ENCODE measurements at regions not wholly inside any gene's neighbourhood (a gene's known extent, or its start where the extent isn't known, plus 50 kb on each side); places are given as distances from the start of the nearest gene placed in this dataset.
"Not testable (repeated sequence)": the region's sequence is repeated elsewhere in the genome, so short reads cannot be mapped to it uniquely, and the experiment has no call there.

DNA sequence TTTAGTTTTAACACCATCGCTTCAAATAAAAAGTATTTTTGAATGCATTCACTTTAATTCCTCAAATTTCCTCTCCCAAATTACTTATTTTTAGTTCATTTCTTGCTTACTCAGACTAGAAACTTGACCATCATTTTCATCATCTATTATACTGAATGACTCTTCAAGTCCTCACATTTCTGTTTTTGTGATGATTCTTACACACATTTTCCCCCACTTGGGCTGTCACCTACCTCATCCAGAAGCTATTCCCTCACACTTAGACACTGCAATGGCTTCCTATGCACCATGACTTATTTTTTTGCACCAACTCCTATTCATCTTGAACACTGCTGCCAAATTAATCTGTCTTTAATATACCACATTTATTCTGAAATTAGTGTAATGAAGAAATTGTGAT is 239.6 kb upstream of the DUSP10 start:
- DNase-seq, result no peak

DNA sequence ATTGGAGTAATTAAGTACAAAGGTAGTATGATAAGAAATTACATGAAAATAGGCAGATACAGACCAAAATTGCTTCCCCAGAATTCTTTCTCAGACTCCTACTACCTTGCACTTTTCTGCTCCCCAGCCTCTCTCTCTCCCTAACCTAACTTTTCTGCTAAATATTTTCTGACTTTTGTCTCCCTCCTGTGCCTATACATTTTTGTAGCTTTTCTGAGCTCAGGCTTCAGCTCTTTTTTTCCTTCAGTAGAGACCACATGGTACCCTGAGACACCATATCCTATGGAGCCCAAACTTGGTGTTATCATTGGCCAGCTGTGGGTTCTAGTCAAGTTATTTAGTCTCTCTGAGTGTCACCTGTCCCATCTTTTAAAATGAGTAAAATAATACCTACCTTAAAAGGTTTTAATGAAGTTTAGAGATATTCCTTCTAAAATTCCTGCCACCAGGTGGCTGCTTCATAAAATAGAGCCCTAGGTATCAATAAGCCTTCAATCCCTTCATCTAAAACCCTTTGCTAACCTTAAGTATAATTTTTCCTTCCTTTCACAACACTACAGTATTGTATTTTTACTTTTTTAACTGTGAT is 237.6 kb upstream of the DUSP10 start:
- DNase-seq, result no peak

DNA sequence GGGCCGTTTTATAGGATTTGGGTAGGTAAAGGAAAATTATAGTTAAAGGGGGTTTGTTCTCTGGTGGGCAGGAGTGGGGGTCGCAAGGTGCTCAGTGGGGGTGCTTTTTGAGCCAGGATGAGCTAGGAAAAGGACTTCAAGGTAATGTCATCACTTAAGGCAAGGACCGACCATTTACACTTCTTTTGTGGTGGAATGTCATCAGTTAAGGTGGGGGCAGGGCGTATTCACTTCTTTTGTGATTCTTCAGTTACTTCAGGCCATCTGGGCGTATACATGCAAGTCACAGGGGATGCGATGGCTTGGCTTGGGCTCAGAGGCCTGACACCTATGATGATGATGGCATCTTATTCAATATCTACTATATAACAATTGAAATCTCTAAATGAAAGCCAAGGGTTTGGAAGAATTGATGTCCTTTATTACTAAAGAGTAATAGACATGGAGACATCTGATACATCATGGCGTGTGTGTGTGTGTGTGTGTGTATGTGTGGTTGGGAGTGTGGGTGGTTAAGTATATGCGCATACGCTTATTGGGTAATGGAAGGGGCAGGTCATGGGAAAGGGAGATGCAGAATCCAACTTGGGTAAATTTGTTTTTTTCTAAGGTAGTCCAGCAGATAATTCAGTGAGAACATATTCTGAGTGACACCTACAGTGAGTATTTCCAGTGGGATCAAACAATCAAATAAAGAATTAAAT is 236.9 kb upstream of the DUSP10 start:
- not testable (repeated sequence) for DNase-seq

DNA sequence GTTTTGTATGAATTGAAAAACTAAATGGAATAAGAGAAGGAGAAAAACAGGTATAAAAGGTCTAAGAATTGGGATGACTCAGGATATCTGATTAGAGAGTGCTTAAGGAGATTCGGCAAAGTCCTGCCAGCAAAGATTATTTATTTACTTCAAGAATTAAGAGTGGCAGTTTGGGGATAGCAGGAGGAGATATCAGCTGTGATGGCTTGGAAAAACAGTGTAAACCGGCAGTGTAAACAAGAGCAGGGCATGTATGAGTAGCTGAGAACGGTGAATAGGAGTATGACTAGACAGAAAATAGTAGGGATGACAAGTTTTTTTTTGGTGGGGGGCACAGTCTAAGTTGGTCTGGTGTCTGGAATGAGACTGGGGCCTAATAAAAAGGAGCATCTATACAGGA is 231.9 kb upstream of the DUSP10 start:
- DNase-seq, result not testable (repeated sequence)

DNA sequence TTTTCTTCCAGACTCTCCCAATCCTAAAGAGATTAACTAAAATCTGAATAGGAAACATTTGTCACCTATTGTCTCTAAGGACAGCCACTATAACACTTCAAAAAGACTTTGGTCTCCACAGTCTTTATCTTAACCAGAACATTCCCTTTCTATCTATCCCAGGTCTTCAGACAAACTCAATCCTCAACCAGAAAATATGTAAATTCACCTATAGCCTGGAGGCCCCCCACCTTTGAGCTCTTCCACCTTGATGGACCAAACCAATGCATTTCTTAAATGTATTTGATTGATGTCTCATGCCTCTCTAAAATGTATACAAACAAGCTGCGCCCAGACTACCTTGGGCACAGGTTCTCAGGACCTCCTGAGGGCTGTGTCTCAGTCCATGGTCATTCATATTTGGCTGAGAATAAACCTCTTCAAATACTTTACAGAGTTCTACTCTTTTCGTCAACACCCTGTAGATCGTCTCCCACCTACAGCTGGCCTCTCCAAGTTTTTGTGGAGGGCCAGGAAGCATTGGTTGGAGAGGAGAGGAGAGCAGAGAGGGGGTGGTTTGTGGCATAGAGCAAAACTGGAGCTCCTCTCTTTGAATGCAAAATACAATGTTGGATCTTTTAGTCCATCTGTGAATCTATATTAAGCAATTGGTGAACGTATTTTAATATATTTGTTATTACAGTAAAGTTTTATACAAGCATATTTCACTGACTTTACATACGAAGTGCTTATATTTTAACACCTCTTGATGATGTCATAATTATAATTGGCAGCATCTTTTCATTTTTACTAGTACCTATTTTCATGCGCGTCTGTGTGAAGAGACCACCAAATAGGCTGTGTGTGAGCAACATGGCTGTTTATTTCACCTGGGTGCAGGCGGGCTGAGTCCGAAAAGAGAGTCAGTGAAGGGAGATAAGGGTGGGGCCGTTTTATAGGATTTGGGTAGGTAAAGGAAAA is 230.7 kb upstream of the DUSP10 start:
- DNase-seq, result no peak

DNA sequence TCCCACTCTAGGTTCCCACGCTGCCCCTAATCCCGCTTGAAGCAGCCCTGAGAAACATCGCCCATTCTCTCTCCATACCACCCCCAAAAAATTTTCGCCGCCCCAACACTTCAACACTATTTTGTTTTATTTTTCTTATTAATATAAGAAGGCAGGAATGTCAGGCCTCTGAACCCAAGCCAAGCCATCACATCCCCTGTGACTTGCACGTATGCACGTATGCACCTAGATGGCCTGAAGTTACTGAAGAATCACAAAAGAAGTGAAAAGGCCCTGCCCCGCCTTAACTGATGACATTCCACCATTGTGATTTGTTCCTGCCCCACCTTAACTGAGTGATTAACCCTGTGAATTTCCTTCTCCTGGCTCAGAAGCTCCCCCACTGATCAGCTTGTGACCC is 229.1 kb upstream of the DUSP10 start:
- not testable (repeated sequence) for DNase-seq

DNA sequence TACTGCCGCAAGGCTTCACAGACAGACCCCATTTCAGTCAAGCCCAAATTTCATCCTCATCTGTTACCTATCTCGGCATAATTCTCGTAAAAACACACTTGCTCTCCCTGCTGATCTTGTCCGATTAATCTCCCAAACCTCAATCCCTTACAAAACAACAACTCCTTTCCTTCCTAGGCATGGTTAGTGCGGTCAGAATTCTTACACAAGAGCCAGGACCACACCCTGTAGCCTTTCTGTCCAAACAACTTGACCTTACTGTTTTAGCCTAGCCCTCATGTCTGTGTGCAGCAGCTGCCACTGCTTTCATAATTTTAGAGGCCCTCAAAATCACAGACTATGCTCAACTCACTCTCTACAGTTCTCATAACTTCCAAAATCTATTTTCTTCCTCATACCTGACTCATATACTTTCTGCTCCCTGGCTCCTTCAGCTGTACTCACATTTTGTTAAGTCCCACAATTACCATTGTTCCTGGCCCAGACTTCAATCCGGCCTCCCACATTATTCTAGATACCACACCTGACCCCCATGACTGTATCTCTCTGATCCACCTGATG is 227.5 kb upstream of the DUSP10 start:
- not testable (repeated sequence) for DNase-seq

DNA sequence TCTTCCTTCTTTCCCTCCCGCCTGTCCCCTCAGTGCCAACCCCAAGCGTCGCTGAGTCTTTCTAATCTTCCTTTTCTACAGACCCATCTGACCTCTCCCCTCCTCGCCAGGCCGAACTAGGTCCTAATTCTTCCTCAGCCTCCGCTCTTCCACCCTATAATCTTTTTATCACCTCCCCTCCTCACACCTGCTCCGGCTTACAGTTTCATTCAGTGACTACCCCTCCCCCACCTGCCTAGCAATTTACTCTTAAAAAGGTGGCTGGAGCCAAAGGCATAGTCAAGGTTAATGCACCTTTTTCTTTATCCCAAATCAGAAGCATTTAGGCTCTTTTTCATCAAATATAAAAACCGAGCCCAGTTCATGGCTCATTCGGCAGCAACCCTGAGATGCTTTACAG is 225.6 kb upstream of the DUSP10 start:
- not testable (repeated sequence) for DNase-seq

DNA sequence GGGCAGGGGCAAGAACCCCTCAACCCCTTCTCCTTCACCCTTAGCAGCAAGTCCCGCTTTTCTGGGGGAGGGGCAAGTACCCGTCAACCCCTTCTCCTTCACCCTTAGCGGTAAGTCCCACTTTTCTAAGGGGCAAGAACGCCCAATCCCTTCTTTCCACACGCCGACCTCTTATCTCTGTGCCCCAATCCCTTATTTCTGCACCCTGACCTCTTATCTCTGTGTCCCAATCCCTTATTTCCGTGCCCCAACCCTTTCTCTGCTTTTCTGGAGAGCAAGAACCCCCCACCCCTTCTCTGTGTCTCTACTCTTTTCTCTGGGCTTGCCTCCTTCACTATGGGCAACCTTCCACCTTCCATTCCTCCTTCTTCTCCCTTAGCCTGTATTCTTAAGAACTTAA is 225.0 kb upstream of the DUSP10 start:
- not testable (repeated sequence) for DNase-seq

DNA sequence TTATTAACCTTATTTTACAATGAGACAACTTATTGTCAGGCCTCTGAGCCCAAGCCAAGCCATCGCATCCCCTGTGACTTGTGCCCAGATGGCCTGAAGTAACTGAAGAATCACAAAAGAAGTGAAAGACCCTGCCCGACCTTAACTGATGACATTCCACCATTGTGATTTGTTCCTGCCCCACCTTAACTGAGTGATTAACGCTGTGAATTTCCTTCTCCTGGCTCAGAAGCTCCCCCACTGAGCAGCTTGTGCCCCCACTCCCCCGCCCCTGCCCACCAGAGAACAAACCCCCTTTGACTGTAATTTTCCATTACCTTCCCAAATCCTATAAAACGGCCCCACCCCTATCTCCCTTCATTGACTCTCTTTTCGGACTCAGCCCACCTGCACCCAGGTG is 224.0 kb upstream of the DUSP10 start:
- not testable (repeated sequence) for DNase-seq

DNA sequence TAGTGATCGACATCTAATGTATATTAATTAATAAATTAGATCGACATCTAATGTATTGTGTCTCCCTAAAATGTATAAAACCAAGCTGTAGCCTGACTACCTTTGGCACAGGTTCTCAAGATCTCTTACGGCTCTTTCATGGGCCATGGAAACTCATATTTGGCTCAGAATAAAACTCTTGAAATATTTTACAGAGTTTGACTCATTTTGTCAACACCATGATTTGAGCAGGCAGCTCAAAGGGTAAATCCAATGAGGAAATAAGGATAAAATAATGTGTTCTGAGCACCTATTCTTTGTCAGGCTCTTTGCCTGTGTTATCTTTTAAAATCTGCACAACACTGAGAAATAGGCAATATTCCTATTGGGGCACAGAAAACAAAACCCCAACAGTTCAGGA is 223.4 kb upstream of the DUSP10 start:
- no peak for DNase-seq

DNA sequence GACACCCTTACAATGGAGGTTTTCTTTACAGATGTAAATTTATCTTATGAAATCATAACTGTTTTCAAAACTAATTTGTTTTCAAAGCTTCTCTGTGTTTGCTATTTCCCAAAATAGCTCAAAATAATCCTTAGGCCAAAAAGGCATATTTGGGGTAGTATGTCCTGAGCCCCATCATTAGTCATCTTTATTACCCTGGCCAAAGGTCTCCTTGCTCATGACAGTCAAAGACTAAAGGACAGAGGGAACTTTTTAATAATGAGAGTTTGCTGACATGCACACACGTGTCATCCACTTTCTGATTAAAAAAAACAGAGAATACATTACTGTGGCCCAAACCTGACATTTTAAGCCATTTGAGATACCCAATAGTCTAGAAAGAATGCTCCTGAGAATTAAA is 221.9 kb upstream of the DUSP10 start:
- DNase-seq, result no peak

DNA sequence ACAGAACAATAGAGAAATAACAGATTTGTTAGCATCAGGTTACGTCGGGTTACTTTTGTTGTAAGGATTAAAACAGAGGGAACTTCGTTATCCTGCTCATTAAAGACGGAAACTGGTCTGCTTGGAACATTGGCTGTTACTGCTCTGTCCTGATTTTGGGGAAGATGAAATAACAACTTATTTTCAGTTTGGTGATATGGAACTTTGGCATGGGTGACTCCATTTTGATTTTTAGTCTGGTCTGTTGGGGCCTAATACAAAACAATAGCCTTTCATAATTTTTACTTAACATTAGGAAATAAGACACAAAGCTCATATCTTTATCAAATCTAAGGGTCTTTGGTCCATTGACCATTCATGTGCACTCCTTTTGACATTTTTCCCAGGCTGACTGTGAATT is 220.5 kb upstream of the DUSP10 start:
- DNase-seq, result no peak

DNA sequence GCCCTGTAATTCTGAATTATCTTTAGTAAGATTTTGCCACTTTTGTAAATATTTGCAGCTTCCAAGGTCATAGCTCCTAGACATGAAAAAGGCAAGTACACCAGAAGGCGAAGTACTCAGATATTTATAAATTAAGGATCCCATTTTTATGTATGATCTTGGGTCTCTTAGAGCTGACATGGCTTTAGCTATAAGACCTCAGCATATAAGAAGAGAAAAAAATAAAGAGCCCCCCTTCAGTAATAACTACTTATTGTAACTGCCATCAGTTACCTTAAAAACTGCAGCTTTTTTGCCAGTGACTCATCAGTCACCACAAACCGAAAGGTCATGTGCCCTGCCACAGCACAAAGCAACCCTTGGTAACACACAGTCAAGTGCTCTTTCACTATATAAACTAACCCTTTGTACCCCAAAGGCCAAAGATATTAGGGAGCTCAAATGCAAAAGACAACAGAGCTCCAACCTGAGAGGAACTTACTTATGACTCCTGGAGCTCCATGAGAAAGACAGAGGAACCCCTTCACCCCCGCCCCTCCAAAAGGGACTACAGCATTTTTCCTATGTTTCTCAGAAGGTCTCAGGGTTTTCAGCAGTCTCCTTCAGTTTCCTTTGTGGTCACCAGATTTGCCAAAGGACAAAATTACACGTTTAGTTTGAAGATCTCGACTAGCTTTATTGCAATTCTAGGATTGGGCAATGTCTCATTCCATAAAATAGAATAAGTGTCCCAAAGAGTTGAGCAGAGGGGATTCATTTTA is 219.8 kb upstream of the DUSP10 start:
- DNase-seq, result no peak

DNA sequence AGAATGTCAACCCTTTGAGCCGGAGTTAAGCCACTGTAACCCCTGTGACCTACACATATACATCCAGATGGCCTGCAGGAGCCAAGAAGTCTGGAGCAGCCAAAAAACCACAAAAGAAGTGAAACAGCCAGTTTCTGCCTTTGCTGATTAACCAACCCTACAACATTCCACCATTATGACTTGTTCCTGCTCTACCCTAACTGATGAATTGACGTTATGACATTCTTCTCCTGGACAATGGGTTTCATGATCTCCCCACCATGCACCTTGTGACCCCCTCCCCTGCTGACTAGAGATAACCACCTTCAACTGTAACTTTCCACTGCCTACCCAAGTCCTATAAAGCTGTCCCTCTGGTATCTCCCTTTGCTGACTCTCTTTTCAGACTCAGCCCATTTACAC is 216.3 kb upstream of the DUSP10 start:
- not testable (repeated sequence) for DNase-seq

DNA sequence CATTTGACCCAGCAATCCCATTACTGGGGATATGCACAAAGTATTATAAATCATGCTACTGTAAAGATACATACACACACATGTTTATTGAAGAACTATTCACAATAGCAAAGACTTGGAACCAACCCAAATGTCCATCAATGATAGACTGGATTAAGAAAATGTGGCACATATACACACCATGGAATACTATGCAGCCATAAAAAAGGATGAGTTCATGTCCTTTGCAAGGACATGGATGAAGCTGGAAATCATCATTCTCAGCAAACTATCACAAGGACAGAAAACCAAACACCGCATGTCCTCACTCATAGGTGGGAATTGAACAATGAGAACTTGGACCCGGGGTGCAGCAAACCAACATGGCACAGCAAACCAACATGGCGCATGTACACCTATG is 215.5 kb upstream of the DUSP10 start:
- not testable (repeated sequence) for DNase-seq

DNA sequence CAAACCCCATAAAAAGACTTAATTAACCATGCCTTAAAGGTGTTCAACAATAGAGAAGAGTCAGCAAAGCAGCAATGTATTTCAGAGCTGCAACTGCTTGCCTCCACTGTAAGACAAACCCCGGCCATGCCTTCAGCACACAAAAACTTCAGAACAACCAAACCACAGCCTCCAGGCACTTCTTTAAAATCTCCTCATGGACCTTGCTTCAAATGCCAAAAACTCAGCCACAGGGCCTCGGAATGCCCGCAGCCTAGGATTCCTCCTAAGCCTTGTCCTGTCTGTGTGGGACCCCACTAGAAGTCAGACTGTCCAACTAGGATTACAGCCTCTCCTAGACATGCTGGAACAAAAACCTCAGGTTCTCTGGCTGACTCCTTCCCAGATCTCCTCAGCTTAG is 208.1 kb upstream of the DUSP10 start:
- no peak for DNase-seq

DNA sequence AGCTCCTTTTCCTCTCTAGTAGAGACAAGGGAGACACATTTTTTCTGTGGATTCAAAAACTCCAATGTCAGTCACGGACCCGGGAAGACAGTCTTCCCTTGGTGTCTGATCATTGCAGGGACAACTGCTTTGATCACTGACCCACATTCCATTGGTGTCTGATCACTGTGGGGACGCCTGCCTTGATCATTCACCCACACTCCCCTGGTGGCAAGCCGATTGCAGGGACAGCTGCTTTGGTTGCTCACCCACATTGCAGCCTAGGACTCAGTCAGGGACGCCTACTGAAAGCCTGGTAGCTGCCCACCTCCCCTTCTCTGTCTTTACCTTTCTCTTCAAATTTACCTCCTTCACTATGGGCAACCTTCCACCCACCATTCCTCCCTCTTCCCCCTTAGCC is 206.6 kb upstream of the DUSP10 start:
- no peak for DNase-seq

DNA sequence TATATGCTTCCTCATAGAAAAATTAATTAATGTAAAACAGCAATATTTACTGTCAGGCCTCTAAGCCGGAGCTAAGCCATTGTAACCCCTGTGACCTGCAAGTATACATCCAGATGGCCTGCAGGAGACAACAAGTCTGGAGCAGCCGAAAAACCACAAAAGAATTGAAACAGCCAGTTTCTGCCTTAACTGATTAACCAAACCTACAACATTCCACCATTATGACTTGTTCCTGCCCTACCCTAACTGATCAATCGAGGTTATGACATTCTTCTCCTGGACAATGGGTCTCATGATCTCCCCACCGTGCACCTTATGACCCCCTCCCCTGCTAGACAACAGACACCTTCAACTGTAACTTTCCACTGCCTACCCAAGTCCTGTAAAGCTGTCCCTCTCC is 205.8 kb upstream of the DUSP10 start:
- no peak for DNase-seq

DNA sequence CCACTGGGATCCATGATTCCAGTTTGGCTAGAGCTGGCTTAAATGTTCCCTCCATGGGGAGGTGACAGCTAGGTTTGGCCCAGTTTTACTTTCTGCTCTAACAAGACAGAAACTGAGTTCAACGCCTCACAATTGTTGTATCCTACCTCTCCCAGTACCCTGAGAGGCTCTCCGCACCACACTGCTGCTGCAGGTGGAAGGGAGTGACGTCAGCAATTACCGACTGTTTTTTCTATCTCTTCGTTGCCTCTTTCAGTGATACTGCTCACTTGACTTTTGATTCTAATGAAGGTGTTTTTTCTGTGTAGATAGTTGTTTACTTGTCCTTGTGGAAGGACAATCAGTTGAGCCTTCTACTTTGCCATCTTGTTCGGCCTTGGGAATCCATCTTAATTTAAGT is 204.9 kb upstream of the DUSP10 start:
- no peak for DNase-seq

DNA sequence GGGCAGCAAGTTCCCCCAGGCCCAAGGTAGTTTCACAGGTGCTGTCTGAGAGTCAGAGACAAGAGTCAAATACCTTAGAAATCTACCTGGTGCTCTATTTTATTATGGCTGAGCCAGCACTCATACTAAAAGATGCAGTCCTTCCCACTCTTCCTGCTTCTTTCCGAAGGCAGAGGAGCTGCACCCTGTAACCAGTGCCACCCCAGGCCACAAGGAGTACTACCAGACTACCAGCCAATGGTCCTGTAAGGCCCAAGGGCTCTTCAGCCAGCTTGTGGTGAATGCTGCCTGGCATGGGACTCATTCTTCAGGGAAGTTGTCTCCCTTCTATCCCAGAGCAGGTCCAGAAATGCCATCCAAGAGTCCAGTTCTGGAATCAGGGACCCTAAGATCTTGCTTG is 203.8 kb upstream of the DUSP10 start:
- no peak for DNase-seq

DNA sequence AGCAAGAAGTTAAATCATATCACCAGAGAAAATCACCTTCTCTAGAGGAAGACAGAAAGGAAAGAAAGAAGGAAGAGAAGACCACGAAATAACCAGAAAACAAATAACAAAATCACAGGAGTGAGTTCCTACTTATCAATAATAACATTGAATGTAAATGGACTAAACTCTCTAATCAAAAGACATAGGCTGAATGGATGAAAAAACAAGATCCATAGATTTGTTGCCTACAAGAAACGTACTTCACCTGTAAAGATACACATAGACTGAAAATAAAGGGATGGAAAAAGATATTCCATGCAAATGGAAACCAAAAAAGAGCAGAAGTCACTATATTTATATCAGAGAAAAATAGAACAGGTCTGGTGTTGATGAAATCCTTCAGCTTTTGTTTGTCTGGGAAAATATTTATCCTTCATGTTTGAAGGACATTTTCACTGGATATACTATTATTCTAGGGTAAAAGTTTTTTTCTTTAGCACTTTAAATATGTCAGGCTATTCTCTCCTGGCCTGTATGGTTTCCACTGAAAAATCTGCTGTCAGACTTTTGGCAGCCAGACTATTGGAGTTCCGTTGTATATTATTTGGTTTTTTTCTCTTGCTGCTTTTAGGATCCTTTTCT is 202.5 kb upstream of the DUSP10 start:
- DNase-seq, result no peak
